Mammary epithelial cell (primary cell): ENCODE measurements at regions not wholly inside any gene's neighbourhood (a gene's known extent, or its start where the extent isn't known, plus 50 kb on each side); places are given as distances from the start of the nearest gene placed in this dataset.

Experiments
- EZH2 ChIP-seq: IDR thresholded peaks from 2 replicates; pipeline ENCODE4 v1.6.1; 2012; ENCODE audit warnings: low read length, inconsistent platforms, borderline replicate concordance
- TF ChIP-seq, protein P1 (sequence below), 2 donors: IDR thresholded peaks in 1 of 2; conservative IDR thresholded peaks in 1 of 2; 2 replicates each; pipeline ENCODE4 v1.5.1; 2011 to 2012; ENCODE audit warnings: inconsistent platforms in 2 of 2, low read length in 2 of 2, mild to moderate bottlenecking in 2 of 2, control low read depth in 1 of 2, low read depth in 1 of 2; ENCODE audit not compliant: insufficient read depth in 1 of 2; ENCODE audit errors: extremely low read depth in 1 of 2

- TF ChIP-seq, protein P1, sequence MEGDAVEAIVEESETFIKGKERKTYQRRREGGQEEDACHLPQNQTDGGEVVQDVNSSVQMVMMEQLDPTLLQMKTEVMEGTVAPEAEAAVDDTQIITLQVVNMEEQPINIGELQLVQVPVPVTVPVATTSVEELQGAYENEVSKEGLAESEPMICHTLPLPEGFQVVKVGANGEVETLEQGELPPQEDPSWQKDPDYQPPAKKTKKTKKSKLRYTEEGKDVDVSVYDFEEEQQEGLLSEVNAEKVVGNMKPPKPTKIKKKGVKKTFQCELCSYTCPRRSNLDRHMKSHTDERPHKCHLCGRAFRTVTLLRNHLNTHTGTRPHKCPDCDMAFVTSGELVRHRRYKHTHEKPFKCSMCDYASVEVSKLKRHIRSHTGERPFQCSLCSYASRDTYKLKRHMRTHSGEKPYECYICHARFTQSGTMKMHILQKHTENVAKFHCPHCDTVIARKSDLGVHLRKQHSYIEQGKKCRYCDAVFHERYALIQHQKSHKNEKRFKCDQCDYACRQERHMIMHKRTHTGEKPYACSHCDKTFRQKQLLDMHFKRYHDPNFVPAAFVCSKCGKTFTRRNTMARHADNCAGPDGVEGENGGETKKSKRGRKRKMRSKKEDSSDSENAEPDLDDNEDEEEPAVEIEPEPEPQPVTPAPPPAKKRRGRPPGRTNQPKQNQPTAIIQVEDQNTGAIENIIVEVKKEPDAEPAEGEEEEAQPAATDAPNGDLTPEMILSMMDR (conservative IDR thresholded peaks at IDR 0.05 in 1 of 2, IDR thresholded peaks at IDR 0.05 in 1 of 2; ENCODE audit: extremely low read depth in 1 of 2, insufficient read depth in 1 of 2, low read depth in 1 of 2, low read length in 2 of 2): no peak
- TF ChIP-seq EZH2: no peak
Measured at GRCh38 chr13:50334944-50335343, 319.7 kb downstream of the KCNRG start.
